Keratinocyte (primary cell): ENCODE measurements at regions not wholly inside any gene's neighbourhood (a gene's known extent, or its start where the extent isn't known, plus 50 kb on each side); places are given as distances from the start of the nearest gene placed in this dataset.

Source experiments
- DNase-seq: peaks from one replicate; pipeline ENCODE4 v3.0.0-alpha.2; 2011; ENCODE audit warnings: low read depth, missing footprints, low spot score
- FAIRE-seq: peaks from 2 replicates; lab custom pipeline; 2011; peaks lifted over from hg19 to GRCh38; lab: Jason Lieb, UNC
- H2AFZ ChIP-seq: 2 replicates; pipeline ENCODE4 v1.6.0; 2012; ENCODE audit warnings: low read length, control low read depth, inconsistent platforms; ENCODE audit not compliant: control insufficient read depth
- H3K27ac ChIP-seq: 2 replicates; pipeline ENCODE4 v1.5.1; 2011; ENCODE audit warnings: low read length; ENCODE audit not compliant: control insufficient read depth, insufficient read depth
- H3K27me3 ChIP-seq: 3 replicates; pipeline ENCODE4 v1.6.0; 2011; ENCODE audit warnings: low read length; ENCODE audit not compliant: control insufficient read depth, insufficient read depth; ENCODE audit errors: extremely low read depth
- H3K36me3 ChIP-seq, 2 experiments: 2 replicates in 1 of 2; 3 replicates in 1 of 2; pipeline ENCODE4 v1.5.1; 2011; ENCODE audit warnings: low read length in 2 of 2, mild to moderate bottlenecking in 1 of 2; ENCODE audit not compliant: control insufficient read depth in 2 of 2, insufficient read depth in 2 of 2; ENCODE audit errors: extremely low read depth in 1 of 2
- H3K4me1 ChIP-seq: 3 replicates; pipeline ENCODE4 v1.5.1; 2011; ENCODE audit warnings: low read length; ENCODE audit not compliant: control insufficient read depth, insufficient read depth; ENCODE audit errors: extremely low read depth
- H3K4me2 ChIP-seq: 3 replicates; pipeline ENCODE4 v1.6.0; 2011; ENCODE audit warnings: low read depth, low read length; ENCODE audit not compliant: control insufficient read depth, insufficient read depth; ENCODE audit errors: extremely low read depth
- H3K4me3 ChIP-seq, 3 experiments: fragments of 200-600 bp in 1 of 3; sonication (generic) in 1 of 3; 2 replicates in 2 of 3; 3 replicates in 1 of 3; pipeline ENCODE4 v1.5.1; 2011 to 2016; ENCODE audit warnings: low read length in 3 of 3, mild to moderate bottlenecking in 3 of 3, control low read depth in 2 of 3, inconsistent platforms in 1 of 3, low read depth in 1 of 3, mixed read lengths in 1 of 3, mixed run types in 1 of 3, moderate library complexity in 1 of 3; ENCODE audit not compliant: control insufficient read depth in 2 of 3, insufficient read depth in 2 of 3; ENCODE audit errors: extremely low read depth in 1 of 3
- H3K79me2 ChIP-seq: 2 replicates; pipeline ENCODE4 v1.6.0; 2012; ENCODE audit warnings: low read length; ENCODE audit not compliant: control insufficient read depth, insufficient read depth
- H3K9ac ChIP-seq: 3 replicates; pipeline ENCODE4 v1.6.0; 2011; ENCODE audit warnings: low read length; ENCODE audit not compliant: control insufficient read depth, insufficient read depth; ENCODE audit errors: extremely low read depth
- H3K9me1 ChIP-seq: 3 replicates; pipeline ENCODE4 v1.6.0; 2011; ENCODE audit warnings: low read length; ENCODE audit not compliant: control insufficient read depth, insufficient read depth; ENCODE audit errors: extremely low read depth
- H3K9me3 ChIP-seq: 2 replicates; pipeline ENCODE4 v1.5.1; 2012; ENCODE audit warnings: low read depth, low read length; ENCODE audit not compliant: control insufficient read depth
- H4K20me1 ChIP-seq: 3 replicates; pipeline ENCODE4 v1.6.0; 2011; ENCODE audit warnings: low read length; ENCODE audit not compliant: control insufficient read depth, insufficient read depth; ENCODE audit errors: extremely low read depth
- CTCF ChIP-seq, 3 experiments: IDR thresholded peaks in 1 of 3; conservative IDR thresholded peaks in 1 of 3; optimal IDR thresholded peaks in 1 of 3; 2 replicates in 2 of 3; 3 replicates in 1 of 3; pipeline versions ENCODE3 to v1.5.1; 2011; ENCODE audit warnings: low read length in 3 of 3, mild to moderate bottlenecking in 3 of 3, moderate library complexity in 2 of 3, control low read depth in 1 of 3, inconsistent platforms in 1 of 3; ENCODE audit not compliant: insufficient read depth in 2 of 3; ENCODE audit errors: extremely low read depth in 1 of 3
- EZH2 ChIP-seq: IDR thresholded peaks from one replicate; pipeline ENCODE4 v1.6.1; 2012; ENCODE audit warnings: inconsistent platforms, mild to moderate bottlenecking, low read length, moderate library complexity
- dilution Hi-C: fragments of 300-500 bp; cut with MboI; formaldehyde crosslinking; loops from one replicate; pipeline ENCODE4 v1.7.0; 2020; ENCODE audit warnings: low sequenced_read_pairs; ENCODE audit not compliant: extremely low pct_ligation_motif_present

- Histone ChIP-seq H3K4me2 (no peak overlapping the region), H3K27ac (no peak overlapping the region), H3K4me3 (no peak overlapping the region), H2AFZ (no peak overlapping the region), H3K9me3 (peaks cover 5% of the 10 kb centered on the region), H3K36me3 (no peaks in the 10 kb centered on the region), H3K27me3 (no peaks in the 10 kb centered on the region), H3K79me2 (no peaks in the 10 kb centered on the region), H3K4me1 (peaks cover 4% of the 10 kb centered on the region), H4K20me1 (no peaks in the 10 kb centered on the region), H3K9me1 (no peaks in the 10 kb centered on the region), H3K9ac (no peak overlapping the region)
- TF ChIP-seq CTCF (optimal IDR thresholded peaks at IDR 0.05 in 1 of 3, IDR thresholded peaks at IDR 0.05 in 1 of 3, conservative IDR thresholded peaks at IDR 0.05 in 1 of 3; ENCODE audit: extremely low read depth in 1 of 3, insufficient read depth in 2 of 3, low read length in 3 of 3) (no peak), EZH2 (no peak)
- no peak for FAIRE-seq
- dilution Hi-C loops, result no loop called here
- DNase-seq, result no peak
These were observed 409.5 kb downstream of the ADRA2A start for GRCh38 chr10:111486346-111486745.

- Histone ChIP-seq H3K27ac (no peak overlapping the region), H3K27me3 (no peaks in the 10 kb centered on the region), H2AFZ (no peak overlapping the region), H3K9ac (no peak overlapping the region), H4K20me1 (no peaks in the 10 kb centered on the region), H3K79me2 (no peaks in the 10 kb centered on the region), H3K4me3 (no peak overlapping the region), H3K36me3 (no peaks in the 10 kb centered on the region), H3K9me3 (peaks cover 5% of the 10 kb centered on the region), H3K4me2 (no peak overlapping the region), H3K9me1 (no peaks in the 10 kb centered on the region), H3K4me1 (no peaks in the 10 kb centered on the region)
- FAIRE-seq (no peak), DNase-seq (no peak)
- TF ChIP-seq CTCF (optimal IDR thresholded peaks at IDR 0.05 in 1 of 3, IDR thresholded peaks at IDR 0.05 in 1 of 3, conservative IDR thresholded peaks at IDR 0.05 in 1 of 3; ENCODE audit: extremely low read depth in 1 of 3, insufficient read depth in 2 of 3, low read length in 3 of 3), result no peak
- no peak for TF ChIP-seq EZH2
- dilution Hi-C loops, result no loop called here
These were observed 411.8 kb downstream of the ADRA2A start for GRCh38 chr10:111488668-111489067.
